HFFc6 (cell line): ENCODE measurements at regions not wholly inside any gene's neighbourhood (a gene's known extent, or its start where the extent isn't known, plus 50 kb on each side); places are given as distances from the start of the nearest gene placed in this dataset.

Experiments
- DNase-seq: peaks from one replicate; pipeline ENCODE4 v3.0.0-alpha.2; 2018
- H3K27ac Mint-ChIP-seq: 2 replicates; pipeline ENCODE4 v1.8.0; 2020; ENCODE audit warnings: mild to moderate bottlenecking, mixed read lengths
- H3K27me3 Mint-ChIP-seq: 2 replicates; pipeline ENCODE4 v1.8.0; 2021; ENCODE audit warnings: mild to moderate bottlenecking, moderate library complexity, mixed read lengths; ENCODE audit not compliant: insufficient read depth
- H3K36me3 Mint-ChIP-seq: 2 replicates; pipeline ENCODE4 v1.8.0; 2021; ENCODE audit warnings: low read depth, mixed read lengths
- H3K4me1 Mint-ChIP-seq: 2 replicates; pipeline ENCODE4 v1.8.0; 2020; ENCODE audit warnings: low read depth, mixed read lengths
- H3K4me3 Mint-ChIP-seq: 2 replicates; pipeline ENCODE4 v1.8.0; 2020; ENCODE audit warnings: mild to moderate bottlenecking, moderate library complexity, mixed read lengths
- H3K9me3 Mint-ChIP-seq: 2 replicates; pipeline ENCODE4 v1.8.0; 2020; ENCODE audit warnings: mild to moderate bottlenecking, mixed read lengths
- TF ChIP-seq, protein P1 (sequence below): fragments of 200-600 bp; sonication (generic); IDR thresholded peaks from 2 replicates; pipeline ENCODE4 v1.5.0; 2021; ENCODE audit warnings: antibody characterized with exemption, mild to moderate bottlenecking

DNA sequence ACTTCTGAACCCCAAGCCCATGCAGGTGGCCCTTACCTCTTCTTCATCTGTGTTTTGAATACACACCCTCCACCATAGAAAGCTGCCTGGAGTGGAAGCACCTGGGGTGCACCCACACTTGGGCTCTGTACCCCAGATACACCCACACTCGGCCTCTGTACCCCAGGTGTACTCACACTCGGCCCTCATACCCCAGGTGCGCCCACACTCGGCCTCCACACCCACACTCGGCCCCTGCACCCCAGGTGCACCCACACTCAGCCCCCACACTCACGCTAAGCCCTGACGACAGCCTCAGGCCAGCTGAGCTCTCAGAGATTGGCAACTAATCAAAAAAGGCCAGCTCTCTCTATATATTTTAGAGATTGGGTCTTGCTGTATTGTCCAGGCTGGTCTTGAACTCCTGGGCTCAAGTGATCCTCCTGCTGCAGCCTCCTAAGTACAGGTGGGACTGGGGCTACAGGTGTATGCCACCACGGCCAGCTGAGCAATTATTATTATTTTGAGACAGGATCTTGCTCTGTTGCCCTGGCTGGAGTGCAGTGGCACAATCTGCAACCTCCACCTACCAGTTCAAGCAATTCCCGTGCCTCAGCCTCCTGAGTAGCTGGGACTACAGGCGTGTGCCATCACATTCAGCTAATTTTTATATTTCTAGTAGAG, 68.9 kb downstream of the PEX11G start:
- H3K27me3 Mint-ChIP-seq, result no peaks in the 10 kb centered on the region
- TF ChIP-seq, protein P1, sequence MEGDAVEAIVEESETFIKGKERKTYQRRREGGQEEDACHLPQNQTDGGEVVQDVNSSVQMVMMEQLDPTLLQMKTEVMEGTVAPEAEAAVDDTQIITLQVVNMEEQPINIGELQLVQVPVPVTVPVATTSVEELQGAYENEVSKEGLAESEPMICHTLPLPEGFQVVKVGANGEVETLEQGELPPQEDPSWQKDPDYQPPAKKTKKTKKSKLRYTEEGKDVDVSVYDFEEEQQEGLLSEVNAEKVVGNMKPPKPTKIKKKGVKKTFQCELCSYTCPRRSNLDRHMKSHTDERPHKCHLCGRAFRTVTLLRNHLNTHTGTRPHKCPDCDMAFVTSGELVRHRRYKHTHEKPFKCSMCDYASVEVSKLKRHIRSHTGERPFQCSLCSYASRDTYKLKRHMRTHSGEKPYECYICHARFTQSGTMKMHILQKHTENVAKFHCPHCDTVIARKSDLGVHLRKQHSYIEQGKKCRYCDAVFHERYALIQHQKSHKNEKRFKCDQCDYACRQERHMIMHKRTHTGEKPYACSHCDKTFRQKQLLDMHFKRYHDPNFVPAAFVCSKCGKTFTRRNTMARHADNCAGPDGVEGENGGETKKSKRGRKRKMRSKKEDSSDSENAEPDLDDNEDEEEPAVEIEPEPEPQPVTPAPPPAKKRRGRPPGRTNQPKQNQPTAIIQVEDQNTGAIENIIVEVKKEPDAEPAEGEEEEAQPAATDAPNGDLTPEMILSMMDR, result no peak

DNA sequence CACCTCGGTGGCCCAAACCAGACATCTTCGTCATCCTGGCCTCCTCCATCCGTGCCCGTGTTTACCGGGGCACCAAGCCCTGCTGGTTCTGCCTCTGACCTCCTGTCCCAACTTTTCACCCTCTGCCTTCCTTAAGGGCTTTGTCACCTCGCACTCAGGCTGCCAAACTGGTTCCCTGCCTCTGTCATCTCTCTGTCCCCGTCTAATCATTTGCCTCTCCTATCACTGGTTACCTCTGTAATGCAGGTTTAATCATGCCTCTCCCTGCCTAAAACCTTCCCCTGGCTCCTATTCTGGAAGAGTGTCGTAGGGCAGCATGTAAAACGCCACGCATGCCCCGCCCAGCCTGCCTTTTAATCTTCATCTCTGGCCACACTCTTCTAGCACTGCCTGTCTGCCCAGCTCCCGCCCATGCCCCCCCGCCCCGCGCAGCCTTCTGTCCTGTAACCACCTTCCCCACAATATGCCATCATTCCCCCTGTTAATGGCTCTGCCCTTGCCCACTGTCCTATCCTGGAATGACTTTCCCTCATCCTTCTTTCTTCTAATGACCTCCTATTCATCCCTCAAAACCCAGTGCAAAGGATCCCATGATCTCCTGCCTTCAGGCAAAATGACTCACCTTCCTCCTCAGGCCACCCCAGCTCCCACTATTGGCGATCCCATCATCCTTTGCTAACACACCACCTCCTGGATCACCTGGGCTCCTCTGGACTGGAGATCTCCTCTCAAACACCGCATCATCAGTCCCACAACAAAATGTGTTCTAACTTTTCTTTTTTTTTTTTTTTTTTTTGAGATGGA, 66.7 kb downstream of the PEX11G start:
- Mint-ChIP-seq H3K36me3 (peaks cover 11% of the 10 kb centered on the region), H3K4me1 (peaks cover 36% of the 10 kb centered on the region), H3K27ac (peak overlapping the region; percentile 39), H3K9me3 (no peaks in the 10 kb centered on the region), H3K27me3 (no peaks in the 10 kb centered on the region), H3K4me3 (no peak overlapping the region)
- TF ChIP-seq, protein P1, result no peak
- peak; percentile 31 for DNase-seq

More for the DNA sequence above, 68.9 kb downstream of the PEX11G start:
- H3K4me3 Mint-ChIP-seq, result no peak overlapping the region
- DNase-seq, result no peak
- H3K27ac Mint-ChIP-seq, result no peak overlapping the region
- H3K9me3 Mint-ChIP-seq, result no peaks in the 10 kb centered on the region
- peaks cover 11% of the 10 kb centered on the region for H3K36me3 Mint-ChIP-seq
- peaks cover 24% of the 10 kb centered on the region for H3K4me1 Mint-ChIP-seq
